ENCODE measurements at regions not wholly inside any gene's neighbourhood (a gene's known extent, or its start where the extent isn't known, plus 50 kb on each side); places are given as distances from the start of the nearest gene placed in this dataset.

DNA sequence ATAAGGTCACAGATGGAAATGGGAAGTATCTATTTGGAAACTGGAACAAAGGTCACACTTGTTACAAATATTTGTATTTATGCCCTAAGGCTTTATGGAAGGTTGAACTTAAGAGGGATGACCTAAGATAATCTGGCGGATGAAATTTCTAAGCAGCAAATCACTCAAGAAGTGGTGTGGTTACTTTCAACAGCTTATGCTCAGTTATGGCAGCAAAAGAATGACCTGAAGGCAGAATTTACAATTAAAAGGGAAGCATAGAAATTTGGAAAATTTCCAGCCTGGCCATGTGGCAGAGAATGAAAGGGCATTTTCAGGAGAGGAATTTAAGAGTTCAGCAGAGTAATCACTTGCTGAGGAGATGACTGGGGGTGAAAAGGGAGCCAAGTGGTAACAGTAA, 95.8 kb upstream of the TNS3 start:
- Histone ChIP-seq H3K27ac (ENCODE audit: insufficient read depth, low read length) (no peak overlapping the region), H3K36me3 (ENCODE audit: control insufficient read depth, insufficient read depth, low read length) (no peaks in the 10 kb centered on the region), H4K91ac (ENCODE audit: insufficient read depth, low read depth, low read length) (no peak overlapping the region), H3K4me1 (ENCODE audit: control insufficient read depth, insufficient read depth, low read length) (peaks cover 2% of the 10 kb centered on the region; the same call in 1 of the 2 replicates), H3K4me2 (ENCODE audit: low read depth, low read length) (no peak overlapping the region), H3K9me1 (ENCODE audit: insufficient read depth, low read length) (0 out of 2 replicates have a peak, but pooled peaks cover 2% of the 10 kb centered on the region), H2AFZ (replicated peaks; ENCODE audit: low read length, poor library complexity) (no peak overlapping the region), H3K9ac (ENCODE audit: low read depth, low read length) (no peak overlapping the region), H2BK20ac (ENCODE audit: low read depth, low read length) (0 out of 2 replicates have a peak overlapping the region, but pooled peaks have one; percentile 0), H2AK9ac (replicated peaks; ENCODE audit: low read depth, low read length, poor library complexity) (no peak overlapping the region), H3K23ac (ENCODE audit: low read depth, low read length) (no peak overlapping the region), H3K4me3 (ENCODE audit: insufficient read depth, low read depth, low read length) (no peak overlapping the region), H4K8ac (ENCODE audit: low read depth in 2 of 2, low read length in 2 of 2) (no peak overlapping the region), H3K56ac (ENCODE audit: extremely low read depth, insufficient read depth, low read length) (no peak overlapping the region), H2AK5ac (ENCODE audit: low read depth, low read length) (no peak overlapping the region), H4K5ac (ENCODE audit: low read depth, low read length) (no peak overlapping the region), H3K9me3 (ENCODE audit: control insufficient read depth, insufficient read depth, low read length) (peaks cover 9% of the 10 kb centered on the region), H3K79me1 (ENCODE audit: low read depth in 1 of 2, low read length in 2 of 2) (no peaks in the 10 kb centered on the region), H2BK5ac (ENCODE audit: low read depth, low read length, poor library complexity, severe bottlenecking) (no peak overlapping the region), H2BK15ac (ENCODE audit: low read depth, low read length) (no peak overlapping the region; the same call in 2 of the 3 replicates), H3K4ac (ENCODE audit: low read depth, low read length) (no peak overlapping the region), H3K14ac (replicated peaks; ENCODE audit: low read depth, low read length) (no peak overlapping the region), H2BK120ac (ENCODE audit: low read depth, low read length) (no peak overlapping the region), H4K20me1 (ENCODE audit: insufficient read depth, low read length) (no peaks in the 10 kb centered on the region), H3K18ac (ENCODE audit: low read depth, low read length) (no peak overlapping the region), H3K27me3 (ENCODE audit: control insufficient read depth, insufficient read depth, low read length) (no peaks in the 10 kb centered on the region)
- TF ChIP-seq CEBPB (IDR thresholded peaks at IDR 0.05; ENCODE audit: low read depth, low read length): no peak
- TF ChIP-seq RCOR1 (IDR thresholded peaks at IDR 0.05; ENCODE audit: insufficient replicate concordance, low read length): no peak
- no peak for TF ChIP-seq NFE2L2 (IDR thresholded peaks at IDR 0.05; ENCODE audit: low read depth, low read length)
- TF ChIP-seq CHD1 (IDR thresholded peaks at IDR 0.05; ENCODE audit: low read depth, low read length): no peak
- no peak for TF ChIP-seq ELK1 (IDR thresholded peaks at IDR 0.05; ENCODE audit: borderline replicate concordance, low read depth, low read length)
- TF ChIP-seq CTCF (conservative IDR thresholded peaks at IDR 0.05; ENCODE audit: low read depth, low read length): no peak
- no peak for TF ChIP-seq BHLHE40 (IDR thresholded peaks at IDR 0.05; ENCODE audit: low read depth, low read length)
- no peak for TF ChIP-seq POLR2A (IDR thresholded peaks at IDR 0.05; ENCODE audit: low read depth, low read length)
- TF ChIP-seq MAFK (IDR thresholded peaks at IDR 0.05; ENCODE audit: low read depth, low read length): no peak
- TF ChIP-seq RAD21 (IDR thresholded peaks at IDR 0.05; ENCODE audit: low read length): no peak
- TF ChIP-seq FOS (IDR thresholded peaks at IDR 0.05; ENCODE audit: low read depth, low read length): no peak
- TF ChIP-seq SMC3 (IDR thresholded peaks at IDR 0.05; ENCODE audit: low read depth, low read length): no peak
- TF ChIP-seq RFX5 (IDR thresholded peaks at IDR 0.05; ENCODE audit: low read depth, low read length): no peak
- TF ChIP-seq USF2 (IDR thresholded peaks at IDR 0.05; ENCODE audit: low read depth, low read length): no peak
- TF ChIP-seq MXI1 (IDR thresholded peaks at IDR 0.05; ENCODE audit: borderline replicate concordance, low read depth, low read length): no peak
- TF ChIP-seq MAZ (IDR thresholded peaks at IDR 0.05; ENCODE audit: borderline replicate concordance, low read depth, low read length): no peak
- intact Hi-C loops (cut with micrococcal nuclease): no loop called here
- no peak for DNase-seq
- BruUV-seq (replicated peaks): no TSS peak
- CTCF ChIA-PET: no interaction called here
- in situ Hi-C loops (cut with MboI; ENCODE audit: low sequenced_read_pairs): no loop called here
- POLR2A ChIA-PET (ENCODE audit: unreplicated experiment): no interaction called here
- dilution Hi-C loops (cut with HindIII; ENCODE audit: low sequenced_read_pairs, unreplicated experiment): no loop called here
- ATAC-seq (ENCODE audit: low read depth): no peak
- 100% methylated on average over 1 of the region's 1 CpG; no CpG with 5 or more reads in 1 of the 2 experiments for WGBS, 2 experiments (ENCODE audit: extremely low coverage in 2 of 2, insufficient read length in 1 of 2)
